Astrocyte (in vitro differentiated cells and primary cell): ENCODE measurements at regions not wholly inside any gene's neighbourhood (a gene's known extent, or its start where the extent isn't known, plus 50 kb on each side); places are given as distances from the start of the nearest gene placed in this dataset.

ENCODE experiments used
- DNase-seq: peaks from one replicate; pipeline ENCODE4 v3.0.0-alpha.2; 2010; ENCODE audit warnings: low read depth
- FAIRE-seq: peaks from 2 replicates; lab custom pipeline; 2011; peaks lifted over from hg19 to GRCh38; lab: Jason Lieb, UNC
- H2AFZ ChIP-seq: 2 replicates; pipeline ENCODE4 v1.6.0; 2012; ENCODE audit warnings: low read depth, low read length, inconsistent platforms
- H3K27ac ChIP-seq: 2 replicates; pipeline ENCODE4 v1.5.1; 2011; ENCODE audit warnings: low read depth, low read length, inconsistent platforms
- H3K27me3 ChIP-seq: 2 replicates; pipeline ENCODE4 v1.6.0; 2011; ENCODE audit warnings: low read length, inconsistent platforms; ENCODE audit not compliant: insufficient read depth
- H3K36me3 ChIP-seq: 2 replicates; pipeline ENCODE4 v1.5.1; 2011; ENCODE audit warnings: low read length, inconsistent platforms; ENCODE audit not compliant: insufficient read depth
- H3K4me1 ChIP-seq: 2 replicates; pipeline ENCODE4 v1.5.1; 2011; ENCODE audit warnings: low read length, inconsistent platforms; ENCODE audit not compliant: insufficient read depth
- H3K4me2 ChIP-seq: 2 replicates; pipeline ENCODE4 v1.6.0; 2012; ENCODE audit warnings: low read length, inconsistent platforms
- H3K4me3 ChIP-seq: 2 replicates; pipeline ENCODE4 v1.5.1; 2011; ENCODE audit warnings: low read depth, mild to moderate bottlenecking, low read length, inconsistent platforms; ENCODE audit not compliant: insufficient read depth
- H3K79me2 ChIP-seq: 2 replicates; pipeline ENCODE4 v1.6.0; 2012; ENCODE audit warnings: mild to moderate bottlenecking, low read length, inconsistent platforms; ENCODE audit not compliant: insufficient read depth
- H3K9ac ChIP-seq: 2 replicates; pipeline ENCODE4 v1.6.0; 2012; ENCODE audit warnings: mild to moderate bottlenecking, low read length, inconsistent platforms
- H3K9me3 ChIP-seq: 2 replicates; pipeline ENCODE4 v1.5.1; 2012; ENCODE audit warnings: low read depth, mild to moderate bottlenecking, low read length, inconsistent platforms; ENCODE audit not compliant: insufficient read depth
- H4K20me1 ChIP-seq: 2 replicates; pipeline ENCODE4 v1.6.0; 2012; ENCODE audit warnings: low read length, inconsistent platforms; ENCODE audit not compliant: insufficient read depth
- H3K27ac Mint-ChIP-seq: one replicate; pipeline ENCODE4 v1.8.0; 2021; ENCODE audit warnings: mild to moderate bottlenecking, mixed read lengths; ENCODE audit not compliant: unreplicated experiment
- H3K27me3 Mint-ChIP-seq: one replicate; pipeline ENCODE4 v1.8.0; 2021; ENCODE audit warnings: low read depth, mixed read lengths; ENCODE audit not compliant: unreplicated experiment
- H3K36me3 Mint-ChIP-seq: one replicate; pipeline ENCODE4 v1.8.0; 2021; ENCODE audit warnings: low read depth, mixed read lengths; ENCODE audit not compliant: unreplicated experiment
- H3K4me1 Mint-ChIP-seq: one replicate; pipeline ENCODE4 v1.8.0; 2021; ENCODE audit warnings: low read depth, mixed read lengths; ENCODE audit not compliant: unreplicated experiment
- H3K4me3 Mint-ChIP-seq: one replicate; pipeline ENCODE4 v1.8.0; 2021; ENCODE audit warnings: mild to moderate bottlenecking, moderate library complexity, mixed read lengths; ENCODE audit not compliant: unreplicated experiment
- H3K9me3 Mint-ChIP-seq: one replicate; pipeline ENCODE4 v1.8.0; 2021; ENCODE audit warnings: mild to moderate bottlenecking, mixed read lengths; ENCODE audit not compliant: unreplicated experiment
- CTCF ChIP-seq: IDR thresholded peaks from 2 replicates; pipeline ENCODE4 v1.5.1; 2011; ENCODE audit warnings: low read depth, mild to moderate bottlenecking, inconsistent platforms, low read length, moderate library complexity; ENCODE audit not compliant: insufficient read depth
- EZH2 ChIP-seq: IDR thresholded peaks from 2 replicates; pipeline ENCODE4 v1.6.1; 2012; ENCODE audit warnings: mild to moderate bottlenecking, low read length, inconsistent platforms; ENCODE audit not compliant: insufficient read depth

- H3K27me3 Mint-ChIP-seq = no peaks in the 10 kb centered on the region
- DNase-seq (peak; percentile 45), FAIRE-seq (no peak)
- Histone ChIP-seq H4K20me1 (no peaks in the 10 kb centered on the region), H3K4me2 (peak overlapping the region; percentile 31), H3K27me3 (no peaks in the 10 kb centered on the region), H3K27ac (peak overlapping the region; percentile 52), H3K9ac (no peak overlapping the region), H3K4me1 (peaks cover 26% of the 10 kb centered on the region), H3K9me3 (no peaks in the 10 kb centered on the region), H2AFZ (no peak overlapping the region), H3K4me3 (no peak overlapping the region), H3K36me3 (no peaks in the 10 kb centered on the region), H3K79me2 (no peaks in the 10 kb centered on the region)
- no peak overlapping the region for H3K4me3 Mint-ChIP-seq
- H3K36me3 Mint-ChIP-seq = no peaks in the 10 kb centered on the region
- TF ChIP-seq CTCF = no peak
- TF ChIP-seq EZH2 = no peak
- peaks cover 49% of the 10 kb centered on the region for H3K4me1 Mint-ChIP-seq
- H3K9me3 Mint-ChIP-seq = no peaks in the 10 kb centered on the region
- no peak overlapping the region for H3K27ac Mint-ChIP-seq
Observed at GRCh38 chr20:7696311-7696710, 243.9 kb downstream of the HAO1 start.

- no peak overlapping the region for H2AFZ ChIP-seq
- no peaks in the 10 kb centered on the region for H3K79me2 ChIP-seq
- FAIRE-seq = no peak
- H3K36me3 ChIP-seq = no peaks in the 10 kb centered on the region
- peaks cover 7% of the 10 kb centered on the region for H3K27me3 Mint-ChIP-seq
- TF ChIP-seq CTCF (no peak), EZH2 (no peak)
- no peak overlapping the region for H3K4me3 ChIP-seq
- no peak overlapping the region for H3K27ac Mint-ChIP-seq
- no peaks in the 10 kb centered on the region for H3K9me3 ChIP-seq
- no peaks in the 10 kb centered on the region for H3K9me3 Mint-ChIP-seq
- H3K4me1 ChIP-seq = no peaks in the 10 kb centered on the region
- no peak overlapping the region for H3K4me3 Mint-ChIP-seq
- peaks cover 5% of the 10 kb centered on the region for H3K27me3 ChIP-seq
- H3K9ac ChIP-seq = no peak overlapping the region
- no peak for DNase-seq
- no peak overlapping the region for H3K4me2 ChIP-seq
- H3K36me3 Mint-ChIP-seq = no peaks in the 10 kb centered on the region
- no peak overlapping the region for H3K27ac ChIP-seq
- H3K4me1 Mint-ChIP-seq = no peaks in the 10 kb centered on the region
- H4K20me1 ChIP-seq = no peaks in the 10 kb centered on the region
Observed at GRCh38 chr20:7702141-7702540, 238.1 kb downstream of the HAO1 start.

- Histone ChIP-seq H3K9ac (no peak overlapping the region), H3K9me3 (no peaks in the 10 kb centered on the region), H3K27me3 (peaks cover 5% of the 10 kb centered on the region), H2AFZ (no peak overlapping the region), H3K36me3 (no peaks in the 10 kb centered on the region), H4K20me1 (no peaks in the 10 kb centered on the region), H3K4me1 (no peaks in the 10 kb centered on the region), H3K27ac (no peak overlapping the region), H3K4me2 (no peak overlapping the region), H3K79me2 (no peaks in the 10 kb centered on the region), H3K4me3 (no peak overlapping the region)
- Mint-ChIP-seq H3K27ac (no peak overlapping the region), H3K36me3 (no peaks in the 10 kb centered on the region), H3K27me3 (peaks cover 10% of the 10 kb centered on the region), H3K4me3 (no peak overlapping the region), H3K4me1 (no peaks in the 10 kb centered on the region), H3K9me3 (no peaks in the 10 kb centered on the region)
- no peak for TF ChIP-seq CTCF
- TF ChIP-seq EZH2 = no peak
- FAIRE-seq (no peak), DNase-seq (no peak)
Observed at GRCh38 chr20:7703551-7703961, 236.7 kb downstream of the HAO1 start.
